Tibial nerve (tissue), 3 donors: ENCODE measurements at regions not wholly inside any gene's neighbourhood (a gene's known extent, or its start where the extent isn't known, plus 50 kb on each side); places are given as distances from the start of the nearest gene placed in this dataset.

ENCODE experiments used
- CTCF ChIP-seq, 5 experiments: fragments of 200-600 bp in 3 of 5; fragments of 450-650 bp in 2 of 5; sonication (generic) in 3 of 5; IDR thresholded peaks; one replicate each; pipeline ENCODE4 v1.5.1; 2016 to 2019; ENCODE audit warnings: antibody characterized with exemption in 5 of 5, mild to moderate bottlenecking in 3 of 5, moderate library complexity in 2 of 5
- POLR2A ChIP-seq, 2 donors: fragments of 450-650 bp; IDR thresholded peaks; one replicate each; pipeline ENCODE4 v1.6.1; 2017; ENCODE audit warnings: antibody characterized with exemption in 2 of 2, mild to moderate bottlenecking in 2 of 2, moderate library complexity in 2 of 2

GRCh38 chr4:181956512-181956911 is 286.7 kb upstream of the TENM3 start:
- no peak for TF ChIP-seq CTCF (IDR thresholded peaks at IDR 0.05)
- no peak for TF ChIP-seq POLR2A (IDR thresholded peaks at IDR 0.05)
